GM19023 (cell line): ENCODE measurements at regions not wholly inside any gene's neighbourhood (a gene's known extent, or its start where the extent isn't known, plus 50 kb on each side); places are given as distances from the start of the nearest gene placed in this dataset.
"Not testable (repeated sequence)": the region's sequence is repeated elsewhere in the genome, so short reads cannot be mapped to it uniquely, and the experiment has no call there.

ENCODE experiments used
- ATAC-seq: cut with Tn5 transposase; IDR thresholded peaks from one replicate; pipeline ENCODE4 v1.9.1; 2021; ENCODE audit warnings: mild to moderate bottlenecking, moderate library complexity; ENCODE audit not compliant: unreplicated experiment

- no peak for ATAC-seq
Measured at GRCh38 chr3:162932503-162932902, 1435.9 kb downstream of the OTOL1 start.

- ATAC-seq = no peak
Measured at GRCh38 chr3:162933656-162934055, 1437.0 kb downstream of the OTOL1 start.

GRCh38 chr3:162936706-162937105, 1440.1 kb downstream of the OTOL1 start:
- ATAC-seq = no peak

- no peak for ATAC-seq
Measured at GRCh38 chr3:162938083-162938482, 1441.5 kb downstream of the OTOL1 start.

GRCh38 chr3:162945626-162946025, 1449.0 kb downstream of the OTOL1 start:
- no peak for ATAC-seq

- no peak for ATAC-seq
Measured at GRCh38 chr3:162956711-162957110, 1460.1 kb downstream of the OTOL1 start.

- ATAC-seq = no peak
Measured at GRCh38 chr3:162960269-162960668, 1463.7 kb downstream of the OTOL1 start.

GRCh38 chr3:162970292-162970691, 1473.7 kb downstream of the OTOL1 start:
- no peak for ATAC-seq

GRCh38 chr3:162971715-162972114, 1475.1 kb downstream of the OTOL1 start:
- no peak for ATAC-seq

- ATAC-seq = no peak
Measured at GRCh38 chr3:162973428-162973917, 1476.9 kb downstream of the OTOL1 start.

- ATAC-seq = no peak
Measured at GRCh38 chr3:162978136-162978535, 1481.5 kb downstream of the OTOL1 start.

- ATAC-seq = no peak
Measured at GRCh38 chr3:162984746-162985145, 1488.1 kb downstream of the OTOL1 start.

GRCh38 chr3:162987085-162987794, 1490.6 kb downstream of the OTOL1 start:
- not testable (repeated sequence) for ATAC-seq

- no peak for ATAC-seq
Measured at GRCh38 chr3:162992741-162993140, 1496.1 kb downstream of the OTOL1 start.

- no peak for ATAC-seq
Measured at GRCh38 chr3:162994165-162994564, 1497.6 kb downstream of the OTOL1 start.

- no peak for ATAC-seq
Measured at GRCh38 chr3:162996368-162996767, 1499.8 kb downstream of the OTOL1 start.

GRCh38 chr3:162998205-162998604, 1501.6 kb downstream of the OTOL1 start:
- ATAC-seq = no peak

GRCh38 chr3:163011596-163011995, 1515.0 kb downstream of the OTOL1 start:
- no peak for ATAC-seq

- no peak for ATAC-seq
Measured at GRCh38 chr3:163016251-163016650, 1519.6 kb downstream of the OTOL1 start.

GRCh38 chr3:163018067-163018466, 1521.5 kb downstream of the OTOL1 start:
- ATAC-seq = no peak

GRCh38 chr3:163018664-163019063, 1522.1 kb downstream of the OTOL1 start:
- no peak for ATAC-seq

GRCh38 chr3:163019260-163019659, 1522.7 kb downstream of the OTOL1 start:
- ATAC-seq = no peak

GRCh38 chr3:163033652-163034051, 1537.0 kb downstream of the OTOL1 start:
- ATAC-seq = no peak
